HG03135 (cell line): ENCODE measurements at regions not wholly inside any gene's neighbourhood (a gene's known extent, or its start where the extent isn't known, plus 50 kb on each side); places are given as distances from the start of the nearest gene placed in this dataset.
A peak's percentile ranks its signal among the peaks of the same experiment; 100 is the strongest.

ENCODE experiments used
- ATAC-seq: cut with Tn5 transposase; IDR thresholded peaks from one replicate; pipeline ENCODE4 v1.9.1; 2021; ENCODE audit warnings: mild to moderate bottlenecking, moderate library complexity; ENCODE audit not compliant: unreplicated experiment

DNA sequence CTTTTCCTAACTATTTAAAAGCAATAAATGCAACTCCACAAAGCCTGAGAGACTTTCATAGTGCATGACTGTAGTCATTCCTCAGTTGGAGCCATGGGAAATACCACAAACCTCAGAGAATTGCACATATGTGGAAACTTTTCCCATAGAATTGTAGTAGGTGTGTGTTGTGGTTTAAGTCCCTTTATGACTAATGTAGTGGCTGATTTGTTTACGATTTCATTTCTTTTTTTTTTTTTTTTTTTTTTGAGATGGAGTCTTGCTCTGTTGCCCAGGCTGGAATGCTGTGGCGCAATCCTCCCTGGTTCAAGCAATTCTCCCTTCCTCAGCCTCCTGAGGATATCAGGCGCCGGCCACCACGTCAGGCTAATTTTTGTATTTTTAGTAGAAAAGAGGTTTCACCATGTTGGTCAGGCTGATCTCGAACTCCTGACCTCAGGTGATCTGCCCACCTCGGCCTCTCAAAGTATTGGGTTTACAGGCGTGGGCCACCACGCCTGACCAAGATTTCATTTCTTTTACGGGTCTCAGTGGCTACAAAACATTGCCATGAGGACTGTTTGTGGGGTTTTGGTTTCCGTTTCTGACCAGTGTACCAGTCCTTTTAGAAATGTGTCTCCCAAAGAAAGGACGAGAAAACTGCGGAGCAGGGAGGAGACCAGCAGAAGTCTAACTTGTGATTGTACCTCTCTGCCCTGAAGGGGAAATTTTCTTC lies 212.1 kb upstream of the MARCKS start:
- ATAC-seq, result no peak

- no peak for ATAC-seq
Observed at GRCh38 chr6:113645576-113645970, 211.6 kb upstream of the MARCKS start.

DNA sequence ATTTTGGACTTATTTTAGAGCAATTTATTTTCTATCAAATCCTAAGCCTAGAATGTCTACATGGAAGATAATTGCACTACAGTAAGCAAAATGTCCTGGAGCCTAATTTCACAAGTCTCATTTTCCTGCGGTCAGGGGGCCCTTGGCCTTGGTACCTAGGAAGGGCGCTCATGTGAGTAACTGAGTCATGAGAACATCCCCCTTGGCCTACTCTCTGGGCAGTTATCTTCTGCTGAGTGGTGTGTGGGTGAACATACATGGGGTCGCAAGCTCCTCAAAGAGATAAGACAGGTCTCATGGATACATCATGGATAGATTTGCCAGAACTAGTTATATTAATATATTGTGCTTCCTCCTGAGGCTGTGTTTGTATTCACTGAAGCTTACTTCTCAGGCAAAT lies 211.2 kb upstream of the MARCKS start:
- ATAC-seq, result no peak

- ATAC-seq, result no peak
Observed at GRCh38 chr6:113646701-113647100, 210.4 kb upstream of the MARCKS start.

- ATAC-seq, result no peak
Observed at GRCh38 chr6:113647143-113647889, 209.8 kb upstream of the MARCKS start.

DNA sequence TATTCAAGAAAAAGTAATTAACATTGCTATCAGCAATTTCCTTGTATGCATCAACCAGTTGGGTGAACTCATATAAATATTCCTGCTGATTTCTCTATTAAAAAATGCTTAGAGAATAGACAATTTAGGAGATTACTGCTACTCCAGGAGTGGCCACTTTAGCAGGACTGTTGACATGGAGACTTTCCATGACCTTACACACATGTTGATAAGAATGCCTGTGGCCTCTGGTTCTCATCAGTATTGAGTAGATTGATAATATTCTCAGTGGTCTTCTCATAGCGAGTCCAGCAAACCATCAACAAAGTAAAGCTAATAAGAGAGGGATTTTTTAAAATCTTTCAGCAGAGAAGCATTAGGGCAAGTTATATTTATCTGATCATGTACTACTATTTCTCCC lies 208.4 kb upstream of the MARCKS start:
- no peak for ATAC-seq

GRCh38 chr6:113649276-113649675 lies 207.9 kb upstream of the MARCKS start:
- no peak for ATAC-seq

GRCh38 chr6:113649880-113650609 lies 207.1 kb upstream of the MARCKS start:
- ATAC-seq, result no peak

DNA sequence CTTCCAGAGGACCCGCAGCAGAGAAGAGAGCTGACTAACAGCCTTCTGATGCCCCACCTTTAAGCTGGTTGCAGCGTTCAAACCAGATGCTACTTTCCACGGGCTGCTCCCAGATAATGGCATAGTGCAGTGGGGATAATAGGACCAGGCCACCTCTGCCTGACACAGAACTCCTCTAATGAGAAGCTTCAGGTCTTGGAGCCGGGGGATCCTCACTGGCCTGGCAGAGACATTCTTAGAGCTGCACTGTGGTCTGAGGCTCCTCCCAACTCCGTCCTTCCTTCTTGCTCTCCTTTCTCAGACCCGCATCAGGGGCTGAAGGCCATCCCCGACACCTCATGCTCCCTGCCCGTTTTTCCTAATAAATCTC lies 206.6 kb upstream of the MARCKS start:
- no peak for ATAC-seq

GRCh38 chr6:113651120-113651519 lies 206.0 kb upstream of the MARCKS start:
- no peak for ATAC-seq

- ATAC-seq, result no peak
Observed at GRCh38 chr6:113651920-113652319, 205.2 kb upstream of the MARCKS start.

GRCh38 chr6:113653275-113653674 lies 203.9 kb upstream of the MARCKS start:
- no peak for ATAC-seq

GRCh38 chr6:113654396-113654795 lies 202.7 kb upstream of the MARCKS start:
- no peak for ATAC-seq

- no peak for ATAC-seq
Observed at GRCh38 chr6:113655761-113656160, 201.4 kb upstream of the MARCKS start.

DNA sequence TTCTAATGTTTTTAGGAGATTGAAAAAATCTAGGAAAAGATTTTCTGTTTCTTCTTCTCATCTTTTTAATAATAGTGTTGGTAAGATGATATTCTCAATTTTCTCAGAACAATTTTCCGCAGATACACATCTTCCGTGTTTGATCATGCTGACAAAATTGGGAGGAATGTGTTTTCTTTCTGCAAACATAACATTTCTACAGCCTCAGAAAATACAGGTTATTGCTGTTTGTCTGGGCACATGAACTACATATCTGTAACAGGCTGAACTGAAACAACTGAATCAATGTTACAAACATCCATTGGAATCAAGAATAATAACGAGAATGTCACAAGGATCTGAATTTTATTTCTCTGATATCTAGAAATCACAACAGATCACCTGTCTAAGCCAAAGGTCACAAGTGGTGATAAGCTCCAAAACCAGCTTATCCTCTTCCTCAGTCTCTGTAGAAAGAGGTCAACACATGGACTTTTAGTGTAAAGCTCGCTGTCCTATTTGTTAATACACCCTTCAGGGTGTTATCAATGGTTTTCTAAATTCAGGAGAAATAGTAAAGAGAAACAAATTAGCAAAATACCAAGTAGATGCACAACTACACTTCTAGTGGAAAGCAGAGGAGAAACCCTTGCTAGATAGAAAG lies 197.3 kb upstream of the MARCKS start:
- ATAC-seq, result no peak

GRCh38 chr6:113660819-113661218 lies 196.3 kb upstream of the MARCKS start:
- ATAC-seq, result no peak

DNA sequence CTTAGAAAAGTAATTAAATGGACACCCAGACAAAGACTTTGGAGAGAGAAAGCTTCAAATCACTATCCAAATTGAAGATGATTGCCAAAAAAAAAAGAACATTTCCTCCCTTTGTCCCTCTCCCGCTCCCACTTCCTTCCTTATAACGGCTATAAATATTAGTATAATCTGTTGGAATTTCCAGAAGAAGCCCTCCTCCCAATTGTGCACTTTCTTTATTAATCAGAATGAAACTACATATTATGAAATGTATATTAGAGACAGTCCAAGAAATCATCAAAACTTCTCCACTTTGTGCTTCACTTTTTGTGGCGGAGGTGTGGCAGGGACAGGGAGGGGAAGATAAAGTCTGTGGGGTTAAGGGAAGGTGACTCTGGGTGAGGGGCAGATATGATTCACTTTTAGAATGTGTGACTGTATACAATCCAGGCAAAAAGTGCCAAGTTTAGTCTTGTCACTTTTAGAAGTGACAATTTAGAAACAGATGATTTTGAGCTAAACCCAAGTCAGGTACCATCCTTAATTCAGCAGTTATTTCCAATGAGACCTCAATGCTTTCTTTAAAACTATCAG lies 195.0 kb upstream of the MARCKS start:
- no peak for ATAC-seq

- peak; percentile 73 for ATAC-seq
Observed at GRCh38 chr6:113662688-113663333, 194.3 kb upstream of the MARCKS start.

DNA sequence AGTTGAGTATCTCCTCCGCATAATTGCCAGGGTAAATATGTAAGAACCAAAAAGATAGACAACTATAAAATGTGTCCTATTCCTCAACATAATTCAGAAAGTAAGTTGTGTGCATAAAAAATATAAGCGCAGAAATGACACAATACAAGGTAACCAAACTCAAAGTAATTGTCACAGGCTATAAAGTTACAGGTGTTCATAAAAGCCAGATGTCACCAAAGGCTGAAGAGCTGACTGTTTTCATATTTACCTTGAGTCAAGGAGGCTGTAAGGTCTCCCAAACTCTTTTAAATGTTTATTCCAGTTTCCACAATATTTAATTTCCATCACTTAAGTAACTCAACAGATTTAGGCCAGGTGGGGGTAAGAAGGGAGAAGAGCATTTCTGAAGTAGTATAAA lies 192.2 kb upstream of the MARCKS start:
- no peak for ATAC-seq

GRCh38 chr6:113668641-113669408 lies 188.3 kb upstream of the MARCKS start:
- ATAC-seq, result peak; percentile 67
